ENCODE measurements at regions not wholly inside any gene's neighbourhood (a gene's known extent, or its start where the extent isn't known, plus 50 kb on each side); places are given as distances from the start of the nearest gene placed in this dataset.

DNA sequence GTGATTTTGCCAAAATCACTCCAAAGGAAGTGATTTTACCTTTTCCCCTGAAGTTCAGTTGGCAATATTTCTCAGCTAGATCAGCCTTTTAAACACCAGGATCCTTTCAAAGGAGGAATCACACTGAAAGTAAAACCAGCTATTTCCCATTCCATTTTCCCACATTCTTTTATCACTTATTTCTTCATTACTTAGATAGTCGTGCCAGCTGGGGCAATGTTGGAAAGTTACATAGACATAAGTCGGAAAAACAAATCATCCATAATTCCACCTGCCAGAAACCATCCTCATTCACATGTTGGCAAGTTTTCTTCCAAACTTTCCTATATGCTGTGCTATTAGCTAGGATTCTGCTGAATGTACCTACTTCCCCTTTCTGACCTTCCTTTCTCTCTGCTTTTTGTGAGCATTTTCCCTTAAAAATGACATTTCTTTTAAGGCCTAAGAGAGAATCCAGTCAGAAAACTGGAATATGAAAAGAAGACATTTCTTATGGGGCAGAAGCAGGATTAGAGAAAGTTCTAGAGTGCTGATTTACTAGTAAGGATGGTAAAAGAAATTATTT lies 170.0 kb upstream of the STK17B start:
- intact Hi-C loops (cut with DNase I; ENCODE audit: low total_unique reads), result no loop called here
- Histone ChIP-seq H3K4me1 (no peaks in the 10 kb centered on the region), H3K27me3 (no peaks in the 10 kb centered on the region), H3K27ac (no peak overlapping the region), H3K36me3 (no peaks in the 10 kb centered on the region), H3K9me3 (no peaks in the 10 kb centered on the region), H3K4me3 (no peak overlapping the region)
- TF ChIP-seq CTCF (IDR thresholded peaks at IDR 0.05), result no peak
- no peak for DNase-seq

DNA sequence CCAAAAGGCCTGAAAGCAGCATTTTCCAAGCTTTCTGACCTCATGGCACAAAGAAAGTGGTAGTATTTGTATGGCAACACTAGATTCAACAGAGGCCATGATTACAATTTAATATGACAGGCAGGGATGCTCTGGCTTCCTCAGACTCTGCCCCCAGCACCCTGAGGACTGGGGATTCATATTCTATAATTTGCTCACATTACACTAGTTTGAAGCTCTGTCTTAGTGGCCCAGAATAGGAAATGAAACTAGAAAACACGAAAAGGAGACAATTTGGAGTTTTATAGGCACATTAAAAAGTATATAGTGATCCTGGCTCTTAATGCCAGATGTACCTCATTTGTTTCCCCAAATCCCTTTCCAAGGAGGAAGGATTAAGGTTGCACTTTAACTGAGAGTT lies 173.0 kb upstream of the STK17B start:
- no peak for DNase-seq
- TF ChIP-seq CTCF (IDR thresholded peaks at IDR 0.05), result no peak
- Histone ChIP-seq H3K36me3 (no peaks in the 10 kb centered on the region), H3K9me3 (no peaks in the 10 kb centered on the region), H3K27ac (no peak overlapping the region), H3K4me1 (no peaks in the 10 kb centered on the region), H3K27me3 (no peaks in the 10 kb centered on the region), H3K4me3 (no peak overlapping the region)
- intact Hi-C loops (cut with DNase I; ENCODE audit: low total_unique reads), result no loop called here

GRCh38 chr2:196353717-196354116 lies 182.3 kb upstream of the STK17B start:
- no peaks in the 10 kb centered on the region for H3K36me3 ChIP-seq
- no peaks in the 10 kb centered on the region for H3K4me1 ChIP-seq
- intact Hi-C loops (cut with DNase I; ENCODE audit: low total_unique reads), result no loop called here
- H3K27ac ChIP-seq, result no peak overlapping the region
- no peak for TF ChIP-seq CTCF (IDR thresholded peaks at IDR 0.05)
- H3K4me3 ChIP-seq, result no peak overlapping the region
- H3K27me3 ChIP-seq, result no peaks in the 10 kb centered on the region
- no peaks in the 10 kb centered on the region for H3K9me3 ChIP-seq
- no peak for DNase-seq

- Histone ChIP-seq H3K27ac (no peak overlapping the region), H3K27me3 (no peaks in the 10 kb centered on the region), H3K36me3 (no peaks in the 10 kb centered on the region), H3K4me3 (no peak overlapping the region), H3K4me1 (no peaks in the 10 kb centered on the region), H3K9me3 (no peaks in the 10 kb centered on the region)
- intact Hi-C loops (cut with DNase I; ENCODE audit: low total_unique reads), result no loop called here
- DNase-seq, result no peak
- TF ChIP-seq CTCF (IDR thresholded peaks at IDR 0.05), result no peak
These were observed 182.8 kb upstream of the STK17B start for GRCh38 chr2:196354186-196354585.

GRCh38 chr2:196356332-196356731 lies 185.0 kb upstream of the STK17B start:
- no peak for DNase-seq
- Histone ChIP-seq H3K36me3 (no peaks in the 10 kb centered on the region), H3K4me3 (no peak overlapping the region), H3K27me3 (no peaks in the 10 kb centered on the region), H3K9me3 (no peaks in the 10 kb centered on the region), H3K27ac (no peak overlapping the region), H3K4me1 (no peaks in the 10 kb centered on the region)
- no peak for TF ChIP-seq CTCF (IDR thresholded peaks at IDR 0.05)
- intact Hi-C loops (cut with DNase I; ENCODE audit: low total_unique reads), result no loop called here

DNA sequence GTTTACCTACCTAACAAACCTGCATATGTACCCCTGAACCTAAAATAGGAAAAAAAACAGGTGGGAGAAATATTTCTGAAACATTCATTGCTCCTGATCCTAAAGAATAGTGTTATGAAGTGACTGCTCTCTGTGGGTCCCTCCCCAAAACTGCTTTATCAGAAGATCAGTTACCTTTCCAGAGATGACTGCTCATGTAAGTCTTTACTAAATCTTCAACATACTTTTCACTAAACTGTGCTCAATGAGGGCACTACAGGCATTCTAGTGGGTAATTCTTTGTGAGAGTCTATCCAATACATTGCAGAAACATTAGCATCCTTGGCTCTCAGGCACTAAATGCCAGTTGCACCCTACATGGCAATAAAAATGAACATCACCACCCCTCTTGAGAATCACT lies 189.3 kb upstream of the STK17B start:
- no peaks in the 10 kb centered on the region for H3K27me3 ChIP-seq
- no peaks in the 10 kb centered on the region for H3K4me1 ChIP-seq
- no peak for TF ChIP-seq CTCF (IDR thresholded peaks at IDR 0.05)
- intact Hi-C loops (cut with DNase I; ENCODE audit: low total_unique reads), result no loop called here
- no peak for DNase-seq
- no peak overlapping the region for H3K4me3 ChIP-seq
- H3K27ac ChIP-seq, result no peak overlapping the region
- H3K9me3 ChIP-seq, result no peaks in the 10 kb centered on the region
- H3K36me3 ChIP-seq, result no peaks in the 10 kb centered on the region

Measured in tibial artery (tissue), 4 donors.